Stimulated activated naive CD4-positive, alpha-beta T cell (primary cell): ENCODE measurements at regions not wholly inside any gene's neighbourhood (a gene's known extent, or its start where the extent isn't known, plus 50 kb on each side); places are given as distances from the start of the nearest gene placed in this dataset.
"Not testable (repeated sequence)": the region's sequence is repeated elsewhere in the genome, so short reads cannot be mapped to it uniquely, and the experiment has no call there.

Experiments
- DNase-seq, 6 experiments: peaks; one replicate each; lab custom pipeline; 2025; lab: John Stamatoyannopoulos, UW

DNA sequence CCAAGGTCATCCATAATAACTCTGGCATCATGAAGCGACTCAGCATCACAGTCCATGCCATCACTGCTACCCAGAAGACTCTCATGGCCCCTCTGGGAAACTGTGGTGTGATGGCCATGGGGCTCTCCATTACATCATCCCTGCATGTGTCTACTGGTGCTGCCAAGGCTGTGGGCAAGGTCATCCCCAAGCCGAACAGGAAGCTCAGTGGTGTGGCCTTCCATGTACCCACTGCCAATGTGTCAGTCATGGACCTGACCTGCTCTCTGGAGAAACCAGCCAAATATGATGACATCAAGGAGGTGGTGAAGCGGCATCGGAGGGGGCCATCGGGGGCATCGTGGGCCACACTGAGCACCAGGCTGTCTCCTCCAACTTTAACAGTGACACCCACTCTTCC lies 65.1 kb upstream of the ARHGAP29 start:
- DNase-seq, result no peak

DNA sequence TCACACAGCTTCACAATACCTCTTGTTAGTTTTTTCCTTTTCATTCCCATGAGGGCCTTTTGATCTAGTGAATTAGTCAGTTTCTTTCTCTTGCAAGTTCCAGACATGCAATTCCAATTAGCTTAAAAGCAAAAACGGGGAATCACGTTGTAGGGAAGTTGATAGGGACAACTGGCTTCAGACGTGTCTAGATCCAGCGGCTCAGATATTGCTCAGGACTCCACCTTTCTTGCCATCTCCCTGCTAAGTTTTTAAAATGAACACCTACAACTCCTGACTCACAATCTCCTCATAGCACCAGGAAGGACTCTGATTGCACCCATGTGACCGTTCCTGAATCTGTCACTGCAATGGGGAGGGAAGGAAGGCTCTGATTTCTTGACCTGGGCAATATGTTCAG lies 63.8 kb upstream of the ARHGAP29 start:
- no peak for DNase-seq

DNA sequence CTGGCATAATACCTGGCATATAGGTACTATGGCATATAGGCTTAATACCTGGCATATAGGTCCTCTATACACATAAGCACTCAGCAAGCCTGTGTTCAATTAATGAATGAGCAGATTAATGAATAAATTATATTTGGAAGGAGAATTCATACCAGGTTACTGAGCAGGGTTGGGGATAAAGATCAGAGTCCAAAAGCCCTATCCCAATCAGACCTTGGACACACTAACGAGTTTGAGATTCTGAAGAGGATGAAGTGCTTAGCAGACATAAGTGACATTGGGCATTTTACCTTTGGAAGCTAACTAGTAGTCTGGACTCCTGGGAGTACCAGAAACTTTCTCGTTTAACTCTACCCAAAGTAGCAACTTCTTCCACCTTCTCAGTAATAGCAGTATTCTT lies 63.3 kb upstream of the ARHGAP29 start:
- no peak for DNase-seq

DNA sequence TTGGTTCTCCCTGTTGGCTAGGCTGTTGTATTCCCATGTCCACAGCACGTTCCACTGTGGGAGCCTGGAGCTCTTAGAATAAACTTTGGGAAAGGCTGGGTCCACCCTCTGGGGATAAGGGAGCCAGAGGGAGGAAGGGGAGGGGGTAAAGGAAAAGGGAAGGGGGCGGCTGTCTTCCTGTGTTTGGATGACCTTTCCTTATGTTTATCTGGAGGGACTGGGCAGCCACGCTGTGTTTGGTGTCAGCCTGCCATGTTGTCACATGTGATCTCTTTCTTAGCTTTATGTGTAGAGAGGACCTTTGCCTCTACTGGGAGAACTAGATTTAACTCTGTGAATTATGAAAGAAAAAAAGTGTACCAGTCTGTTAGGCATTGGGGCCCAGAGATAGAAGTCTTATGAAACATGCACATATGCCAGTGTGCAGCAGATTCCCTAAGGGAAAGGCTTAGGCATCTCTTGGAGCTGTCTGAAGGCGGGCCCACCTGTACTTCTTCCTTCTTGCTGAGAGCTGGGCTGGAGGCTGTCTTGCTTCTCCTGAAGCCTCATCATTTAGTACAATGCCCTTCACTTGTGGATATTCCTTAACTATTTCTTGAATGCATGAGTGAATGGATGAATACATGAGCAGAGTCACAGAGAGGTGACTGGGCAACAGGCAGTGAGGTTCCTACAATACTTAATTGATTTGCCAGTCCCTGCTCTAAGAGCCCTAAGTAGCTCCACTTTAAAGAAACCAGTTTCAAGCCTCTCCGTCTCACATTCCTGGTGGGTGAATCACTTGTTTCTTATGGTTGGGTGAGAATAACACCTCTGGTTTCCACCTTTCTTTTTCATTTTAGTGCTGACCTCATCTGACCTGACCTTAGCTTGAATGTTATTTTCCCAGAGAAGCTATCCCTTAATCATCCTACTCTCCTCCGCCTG lies 62.5 kb upstream of the ARHGAP29 start:
- DNase-seq, result no peak

DNA sequence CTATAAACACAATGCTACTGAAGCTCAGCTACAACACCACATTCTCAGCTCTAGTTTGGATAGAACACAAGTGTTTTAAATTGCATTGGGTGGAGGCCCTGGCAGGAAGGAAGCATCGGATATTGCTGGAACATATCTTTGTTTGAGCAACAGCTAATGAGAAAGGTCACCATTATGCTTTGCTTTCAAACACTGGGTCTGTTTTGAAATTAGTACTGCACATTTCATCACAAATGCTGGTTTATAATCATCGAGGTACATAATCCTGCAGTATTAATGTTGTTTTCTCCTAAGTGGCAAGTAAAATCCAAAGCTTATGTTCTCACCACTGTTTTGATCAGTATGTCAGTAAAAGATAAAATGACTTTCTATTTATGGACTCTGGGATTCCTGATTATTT lies 61.5 kb upstream of the ARHGAP29 start:
- DNase-seq, result no peak

DNA sequence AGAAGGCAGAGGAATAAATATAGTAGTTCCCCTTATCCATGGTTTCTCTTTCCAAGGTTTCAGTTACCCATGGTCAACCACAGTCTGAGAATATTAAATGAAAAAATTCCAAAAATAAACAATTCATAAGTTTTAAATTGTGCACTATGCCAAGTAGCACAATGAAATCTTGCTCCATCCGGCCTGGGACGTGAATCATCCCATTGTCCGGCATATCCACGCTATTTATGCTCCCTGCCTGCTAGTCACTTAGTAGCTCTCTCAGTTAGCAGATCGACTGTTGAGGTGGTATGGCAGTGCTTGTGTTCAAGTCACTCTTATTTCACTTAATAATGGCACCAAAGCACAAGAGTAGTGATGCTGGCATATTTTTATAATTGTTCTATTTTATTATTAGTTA lies 58.6 kb upstream of the ARHGAP29 start:
- no peak for DNase-seq

DNA sequence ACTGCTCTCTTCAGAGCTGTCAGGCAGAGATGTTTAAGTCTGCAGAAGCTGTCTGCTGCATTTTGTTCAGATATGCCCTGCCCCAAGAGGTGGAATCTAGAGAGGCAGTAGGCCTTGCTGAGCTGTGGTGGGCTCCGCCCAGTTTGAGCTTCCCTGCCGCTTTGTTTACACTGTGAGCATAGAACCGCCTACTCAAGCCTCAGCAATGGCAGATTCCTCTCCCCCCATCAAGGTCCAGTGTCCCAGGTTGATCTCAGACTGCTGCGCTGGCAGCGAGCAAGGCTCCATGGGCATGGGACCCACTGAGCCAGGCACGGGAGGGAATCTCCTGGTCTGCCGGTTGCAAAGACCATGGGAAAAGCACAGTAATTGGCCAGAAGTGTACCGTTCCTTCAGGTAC lies 55.6 kb upstream of the ARHGAP29 start:
- not testable (repeated sequence) for DNase-seq

DNA sequence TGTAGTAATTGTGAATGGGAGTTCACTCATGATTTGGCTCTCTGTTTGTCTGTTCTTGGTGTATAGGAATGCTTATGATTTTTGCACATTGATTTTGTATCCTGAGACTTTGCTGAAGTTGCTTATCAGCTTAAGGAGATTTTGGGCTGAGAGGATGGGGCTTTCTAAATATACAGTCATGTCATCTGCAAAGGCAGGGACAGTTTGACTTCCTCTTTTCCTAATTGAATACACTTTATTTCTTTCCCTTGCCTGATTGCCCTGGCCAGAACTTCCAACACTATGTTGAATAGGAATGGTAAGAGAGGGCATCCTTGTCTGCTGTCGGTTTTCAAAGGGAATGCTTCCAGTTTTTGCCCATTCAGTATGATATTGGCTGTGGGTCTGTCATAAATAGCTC lies 51.9 kb upstream of the ARHGAP29 start:
- not testable (repeated sequence) for DNase-seq
